ENCODE measurements at regions not wholly inside any gene's neighbourhood (a gene's known extent, or its start where the extent isn't known, plus 50 kb on each side); places are given as distances from the start of the nearest gene placed in this dataset.

- 0 out of 2 replicates have a peak, but pooled peaks cover under 1% of the 10 kb centered on the region for H3K36me3 Mint-ChIP-seq (ENCODE audit: low read depth)
- H3K27ac Mint-ChIP-seq = no peak overlapping the region
- peaks cover 9% of the 10 kb centered on the region for H3K27me3 Mint-ChIP-seq (ENCODE audit: insufficient read depth)
- no peak for TF ChIP-seq CTCF (IDR thresholded peaks at IDR 0.05)
- H3K4me3 Mint-ChIP-seq = no peak overlapping the region
- no peak for DNase-seq
- peaks cover under 1% of the 10 kb centered on the region; the same call in 1 of the 2 replicates for H3K9me3 Mint-ChIP-seq
- no peaks in the 10 kb centered on the region for H3K4me1 Mint-ChIP-seq (ENCODE audit: low read depth)
Measured at GRCh38 chr11:27263986-27264385, 99.0 kb downstream of the CCDC34 start.

- no peak overlapping the region for H3K27ac Mint-ChIP-seq
- no peak for DNase-seq
- TF ChIP-seq CTCF (IDR thresholded peaks at IDR 0.05) = no peak
- no peaks in the 10 kb centered on the region for H3K9me3 Mint-ChIP-seq
- H3K36me3 Mint-ChIP-seq (ENCODE audit: low read depth) = no peaks in the 10 kb centered on the region
- H3K4me3 Mint-ChIP-seq = no peak overlapping the region
- H3K27me3 Mint-ChIP-seq (ENCODE audit: insufficient read depth) = peaks cover 9% of the 10 kb centered on the region
- no peaks in the 10 kb centered on the region for H3K4me1 Mint-ChIP-seq (ENCODE audit: low read depth)
Measured at GRCh38 chr11:27263046-27263445, 100.0 kb downstream of the CCDC34 start.

GRCh38 chr11:27255447-27255828 is 107.6 kb downstream of the CCDC34 start:
- H3K4me1 Mint-ChIP-seq (ENCODE audit: low read depth) = peaks cover 20% of the 10 kb centered on the region
- peak; percentile 45 for DNase-seq
- H3K27me3 Mint-ChIP-seq (ENCODE audit: insufficient read depth) = peaks cover 3% of the 10 kb centered on the region
- no peaks in the 10 kb centered on the region; the same call in 1 of the 2 replicates for H3K9me3 Mint-ChIP-seq
- peak overlapping the region; percentile 69 for H3K27ac Mint-ChIP-seq
- H3K36me3 Mint-ChIP-seq (ENCODE audit: low read depth) = no peaks in the 10 kb centered on the region
- H3K4me3 Mint-ChIP-seq = no peak overlapping the region
- TF ChIP-seq CTCF (IDR thresholded peaks at IDR 0.05) = no peak

- peaks cover 20% of the 10 kb centered on the region for H3K4me1 Mint-ChIP-seq (ENCODE audit: low read depth)
- peak; percentile 58 for DNase-seq
- H3K4me3 Mint-ChIP-seq = no peak overlapping the region
- H3K27me3 Mint-ChIP-seq (ENCODE audit: insufficient read depth) = peaks cover 3% of the 10 kb centered on the region
- peak overlapping the region; percentile 69; the same call in 1 of the 2 replicates for H3K27ac Mint-ChIP-seq
- no peaks in the 10 kb centered on the region for H3K36me3 Mint-ChIP-seq (ENCODE audit: low read depth)
- no peak for TF ChIP-seq CTCF (IDR thresholded peaks at IDR 0.05)
- H3K9me3 Mint-ChIP-seq = no peaks in the 10 kb centered on the region; the same call in 1 of the 2 replicates
Measured at GRCh38 chr11:27254744-27255446, 108.1 kb downstream of the CCDC34 start.

GRCh38 chr11:27253224-27253623 is 109.8 kb downstream of the CCDC34 start:
- Mint-ChIP-seq H3K4me3 (no peak overlapping the region), H3K27ac (no peak overlapping the region), H3K36me3 (ENCODE audit: low read depth) (no peaks in the 10 kb centered on the region), H3K4me1 (ENCODE audit: low read depth) (peaks cover 20% of the 10 kb centered on the region), H3K9me3 (no peaks in the 10 kb centered on the region; the same call in 1 of the 2 replicates), H3K27me3 (ENCODE audit: insufficient read depth) (peaks cover 3% of the 10 kb centered on the region)
- no peak for TF ChIP-seq CTCF (IDR thresholded peaks at IDR 0.05)
- DNase-seq = no peak
